Rectal smooth muscle tissue (tissue), 1 donor: ENCODE measurements at regions not wholly inside any gene's neighbourhood (a gene's known extent, or its start where the extent isn't known, plus 50 kb on each side); places are given as distances from the start of the nearest gene placed in this dataset.
"Not testable (repeated sequence)": the region's sequence is repeated elsewhere in the genome, so short reads cannot be mapped to it uniquely, and the experiment has no call there.

Experiments
- H3K27ac ChIP-seq: one replicate; pipeline ENCODE4 v1.7.0; 2013; ENCODE audit warnings: low read depth, low read length, inconsistent platforms
- H3K27me3 ChIP-seq: one replicate; pipeline ENCODE4 v1.7.0; 2013; ENCODE audit warnings: low read length; ENCODE audit not compliant: control insufficient read depth, insufficient read depth
- H3K36me3 ChIP-seq: one replicate; pipeline ENCODE4 v1.7.0; 2013; ENCODE audit warnings: low read length; ENCODE audit not compliant: control insufficient read depth, insufficient read depth
- H3K4me1 ChIP-seq: one replicate; pipeline ENCODE4 v1.7.0; 2013; ENCODE audit warnings: low read length; ENCODE audit not compliant: control insufficient read depth, insufficient read depth
- H3K4me3 ChIP-seq: one replicate; pipeline ENCODE4 v1.7.0; 2013; ENCODE audit warnings: low read length
- H3K9ac ChIP-seq: one replicate; pipeline ENCODE4 v1.7.0; 2013; ENCODE audit warnings: low read length

DNA sequence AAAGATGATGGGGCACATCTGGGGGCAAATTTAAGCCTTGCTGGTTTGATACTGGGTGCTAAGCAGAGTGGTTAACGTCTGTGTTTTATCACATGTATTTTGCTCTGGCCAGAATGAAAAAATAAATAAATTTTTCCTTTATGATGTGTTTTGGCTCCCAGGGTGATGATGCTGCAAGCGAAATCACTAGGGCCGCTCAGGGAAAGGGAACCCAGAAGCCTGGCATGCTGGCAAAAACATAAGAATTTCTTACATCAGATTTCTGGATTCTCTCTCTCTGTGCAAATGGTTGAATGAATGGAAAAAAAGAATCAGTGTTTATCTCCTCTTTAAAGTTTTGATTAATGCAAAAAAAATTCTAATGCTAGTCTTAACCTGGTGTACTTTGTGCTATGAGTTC, 1975.2 kb upstream of the C9orf72 start:
- H3K4me3 ChIP-seq = no peak overlapping the region
- no peaks in the 10 kb centered on the region for H3K27me3 ChIP-seq
- H3K4me1 ChIP-seq = no peaks in the 10 kb centered on the region
- H3K27ac ChIP-seq = no peak overlapping the region
- H3K36me3 ChIP-seq = no peaks in the 10 kb centered on the region
- H3K9ac ChIP-seq = no peak overlapping the region

DNA sequence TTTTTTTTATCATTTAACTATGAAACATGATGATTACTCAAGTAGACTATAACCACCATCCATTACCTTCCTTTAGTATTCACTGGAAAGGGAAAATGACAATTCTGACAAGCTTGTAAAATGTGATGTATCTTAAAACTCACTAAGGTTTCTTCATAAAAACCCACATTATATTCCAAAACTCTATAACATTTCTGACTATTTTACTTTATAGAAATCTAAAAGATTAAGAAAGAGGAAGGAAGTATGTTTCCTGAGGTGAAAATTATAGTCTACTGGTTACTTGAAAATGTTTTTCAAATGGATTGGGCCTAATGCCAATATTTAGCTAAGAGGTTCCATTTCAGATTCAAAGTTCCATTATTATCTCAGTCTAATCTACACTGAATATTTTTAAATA, 1982.2 kb upstream of the C9orf72 start:
- Histone ChIP-seq H3K4me1 (no peaks in the 10 kb centered on the region), H3K4me3 (no peak overlapping the region), H3K36me3 (no peaks in the 10 kb centered on the region), H3K27ac (no peak overlapping the region), H3K9ac (no peak overlapping the region), H3K27me3 (no peaks in the 10 kb centered on the region)

DNA sequence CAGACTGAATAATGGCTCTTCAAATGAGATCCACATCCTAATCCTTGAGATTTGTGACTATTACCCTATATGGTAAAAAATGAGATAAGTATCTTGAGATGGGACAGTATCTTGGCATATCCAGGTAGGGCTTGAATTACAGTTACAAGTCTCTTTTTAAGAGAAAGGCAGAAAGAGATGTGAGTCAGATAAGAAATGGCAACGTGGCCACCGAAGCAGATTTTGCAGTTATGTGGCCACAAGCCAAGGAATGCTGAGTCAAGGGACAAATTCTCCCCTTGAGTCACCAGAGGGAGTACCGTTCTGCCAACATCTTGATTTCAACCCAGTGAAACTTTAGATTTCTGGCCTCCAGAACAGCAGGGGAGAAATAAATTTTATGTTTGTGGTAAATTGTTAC, 1983.0 kb upstream of the C9orf72 start:
- no peaks in the 10 kb centered on the region for H3K4me1 ChIP-seq
- no peak overlapping the region for H3K4me3 ChIP-seq
- no peak overlapping the region for H3K27ac ChIP-seq
- H3K27me3 ChIP-seq = no peaks in the 10 kb centered on the region
- H3K36me3 ChIP-seq = no peaks in the 10 kb centered on the region
- H3K9ac ChIP-seq = no peak overlapping the region

DNA sequence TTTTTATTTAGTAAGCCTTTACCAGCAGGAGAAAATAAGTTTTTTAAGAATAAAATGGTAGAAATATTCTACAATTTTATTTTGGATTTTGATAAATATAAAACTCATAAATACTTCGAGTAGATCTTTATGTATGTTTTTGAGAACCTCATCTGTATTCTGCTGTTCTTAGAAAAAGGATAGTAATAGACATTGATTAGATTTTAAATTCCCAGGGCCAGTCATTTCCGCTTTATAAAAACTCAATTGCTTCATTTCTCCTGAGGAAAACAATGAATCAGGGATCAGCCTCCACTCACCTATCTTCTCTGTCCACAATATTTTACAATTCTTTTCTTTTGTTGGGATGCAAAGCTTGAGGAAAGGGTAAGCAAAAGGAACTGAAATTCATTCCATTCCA, 1983.5 kb upstream of the C9orf72 start:
- H3K9ac ChIP-seq = no peak overlapping the region
- H3K36me3 ChIP-seq = no peaks in the 10 kb centered on the region
- no peak overlapping the region for H3K27ac ChIP-seq
- no peak overlapping the region for H3K4me3 ChIP-seq
- no peaks in the 10 kb centered on the region for H3K4me1 ChIP-seq
- H3K27me3 ChIP-seq = no peaks in the 10 kb centered on the region

DNA sequence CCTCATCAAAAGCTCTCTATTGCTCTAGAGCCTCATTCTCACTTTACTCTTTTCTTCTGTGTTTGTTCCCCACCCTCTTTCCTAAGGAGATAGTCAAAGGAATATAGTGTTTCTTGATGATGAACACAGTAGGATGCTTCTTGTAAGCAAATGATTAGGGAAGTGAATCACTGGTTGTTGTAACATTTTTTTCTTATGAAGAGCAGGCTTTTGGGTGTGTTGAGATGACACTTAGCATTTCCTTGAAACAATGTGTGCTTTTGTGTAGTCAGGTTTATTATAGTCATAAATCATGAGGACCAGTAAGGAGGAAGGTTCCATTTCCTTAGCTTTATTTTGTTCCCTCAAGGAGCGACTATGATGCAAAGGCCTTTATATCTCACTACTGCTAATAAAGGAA, 1991.3 kb upstream of the C9orf72 start:
- H3K4me3 ChIP-seq = no peak overlapping the region
- H3K9ac ChIP-seq = no peak overlapping the region
- H3K36me3 ChIP-seq = no peaks in the 10 kb centered on the region
- H3K27me3 ChIP-seq = no peaks in the 10 kb centered on the region
- H3K27ac ChIP-seq = no peak overlapping the region
- no peaks in the 10 kb centered on the region for H3K4me1 ChIP-seq

DNA sequence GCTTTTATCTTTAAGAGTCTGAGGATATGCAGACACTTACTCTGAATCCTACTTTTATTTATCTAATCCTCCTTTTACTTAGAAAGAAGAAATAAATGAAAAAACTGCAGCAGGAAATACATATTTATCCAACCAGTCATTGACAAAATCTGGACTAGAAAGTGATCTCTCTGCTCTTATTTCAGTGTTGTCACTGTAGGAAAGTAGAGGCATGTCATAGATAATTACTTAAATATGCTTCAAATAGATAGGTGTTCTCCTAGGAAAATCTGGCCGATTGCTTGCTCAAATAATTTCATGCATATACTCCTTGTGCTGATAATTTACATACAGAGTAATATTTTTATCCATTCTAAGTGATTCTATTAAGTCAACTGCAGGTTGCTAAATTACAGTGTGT, 2001.9 kb upstream of the C9orf72 start:
- no peaks in the 10 kb centered on the region for H3K4me1 ChIP-seq

DNA sequence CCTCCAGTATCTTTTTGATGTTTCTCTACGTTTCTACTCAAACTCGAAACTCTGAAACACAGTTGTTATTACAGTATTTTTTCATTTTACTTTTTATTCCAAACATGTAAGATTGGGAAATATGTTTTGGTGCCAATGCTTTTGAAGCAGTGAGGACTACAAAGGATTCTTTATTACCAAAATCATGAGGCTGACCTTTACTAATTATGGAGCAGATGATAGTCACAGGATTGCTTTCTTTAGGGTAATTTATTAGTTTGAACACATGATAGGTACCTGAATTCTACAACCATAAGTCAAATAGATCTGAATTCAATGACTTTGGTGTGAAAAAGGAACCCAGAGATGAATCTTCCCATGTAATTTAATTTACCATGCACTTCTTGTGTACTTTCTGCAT, 2015.1 kb upstream of the C9orf72 start:
- Histone ChIP-seq H3K36me3 (no peaks in the 10 kb centered on the region), H3K9ac (no peak overlapping the region), H3K4me1 (no peaks in the 10 kb centered on the region), H3K27me3 (no peaks in the 10 kb centered on the region), H3K27ac (no peak overlapping the region), H3K4me3 (no peak overlapping the region)

More for the DNA sequence above, 2001.9 kb upstream of the C9orf72 start:
- no peak overlapping the region for H3K9ac ChIP-seq
- H3K36me3 ChIP-seq = no peaks in the 10 kb centered on the region
- no peak overlapping the region for H3K27ac ChIP-seq
- H3K27me3 ChIP-seq = no peaks in the 10 kb centered on the region
- no peak overlapping the region for H3K4me3 ChIP-seq

DNA sequence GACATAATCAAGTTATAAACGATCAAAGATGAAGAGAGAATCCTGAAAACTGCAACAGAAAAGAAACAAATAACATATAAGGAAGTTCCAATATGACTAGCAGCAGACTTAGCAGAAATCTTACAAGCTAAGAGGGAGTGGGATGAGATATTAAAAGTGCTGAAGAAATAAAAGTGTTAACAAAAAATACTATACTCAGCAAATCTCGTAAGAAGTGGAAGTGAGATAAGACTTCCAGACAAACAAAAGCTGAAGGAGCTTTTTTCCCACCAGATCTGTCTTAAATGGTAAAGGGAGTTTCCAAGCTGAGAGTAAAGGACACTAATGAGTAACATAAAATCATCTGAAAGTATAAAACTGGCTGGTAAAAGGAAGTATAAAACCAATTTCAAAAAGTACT, 2036.0 kb upstream of the C9orf72 start:
- Histone ChIP-seq H3K4me1 (no peaks in the 10 kb centered on the region), H3K4me3 (no peak overlapping the region), H3K36me3 (no peaks in the 10 kb centered on the region), H3K27ac (no peak overlapping the region), H3K9ac (no peak overlapping the region), H3K27me3 (no peaks in the 10 kb centered on the region)

DNA sequence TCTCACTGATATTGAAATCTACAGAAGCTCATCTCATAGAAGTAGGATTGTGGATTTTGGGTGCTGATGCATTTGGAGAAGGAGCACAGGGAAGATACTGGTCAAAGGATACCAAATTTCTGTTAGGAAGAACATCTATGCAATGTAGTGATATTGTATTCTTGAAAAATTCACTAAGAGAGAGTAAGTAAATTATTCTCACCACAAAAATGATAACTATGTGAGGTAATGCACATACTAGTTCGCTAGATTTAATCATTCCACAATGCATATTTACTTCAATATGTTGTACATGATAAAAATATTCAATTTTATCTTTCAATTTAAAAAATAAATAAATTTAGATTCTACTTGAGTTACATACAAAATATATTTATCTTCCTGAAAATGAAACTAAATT, 2040.5 kb upstream of the C9orf72 start:
- Histone ChIP-seq H3K4me3 (no peak overlapping the region), H3K27me3 (no peaks in the 10 kb centered on the region), H3K36me3 (no peaks in the 10 kb centered on the region), H3K9ac (no peak overlapping the region), H3K4me1 (no peaks in the 10 kb centered on the region), H3K27ac (no peak overlapping the region)

DNA sequence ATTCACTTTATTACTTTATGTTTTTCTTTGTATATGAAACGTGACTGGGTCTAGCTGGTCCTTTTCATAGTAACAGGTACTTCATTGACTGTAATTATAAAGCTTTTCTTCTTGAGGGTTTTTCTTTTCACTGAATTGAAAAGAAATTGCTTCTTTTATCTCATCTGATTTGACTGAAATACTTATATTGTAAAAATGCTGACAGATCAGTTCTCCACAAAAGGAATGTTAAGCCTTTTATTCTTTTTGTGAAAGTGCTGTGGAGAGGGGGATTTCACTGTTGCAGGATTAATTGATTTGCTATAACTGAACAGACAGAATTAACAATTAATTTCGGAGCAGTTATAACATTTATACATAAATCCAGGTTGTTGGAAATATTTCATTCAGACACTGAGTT, 2043.6 kb upstream of the C9orf72 start:
- no peaks in the 10 kb centered on the region for H3K36me3 ChIP-seq
- no peak overlapping the region for H3K9ac ChIP-seq
- H3K4me1 ChIP-seq = no peaks in the 10 kb centered on the region
- no peak overlapping the region for H3K4me3 ChIP-seq
- no peaks in the 10 kb centered on the region for H3K27me3 ChIP-seq
- no peak overlapping the region for H3K27ac ChIP-seq

DNA sequence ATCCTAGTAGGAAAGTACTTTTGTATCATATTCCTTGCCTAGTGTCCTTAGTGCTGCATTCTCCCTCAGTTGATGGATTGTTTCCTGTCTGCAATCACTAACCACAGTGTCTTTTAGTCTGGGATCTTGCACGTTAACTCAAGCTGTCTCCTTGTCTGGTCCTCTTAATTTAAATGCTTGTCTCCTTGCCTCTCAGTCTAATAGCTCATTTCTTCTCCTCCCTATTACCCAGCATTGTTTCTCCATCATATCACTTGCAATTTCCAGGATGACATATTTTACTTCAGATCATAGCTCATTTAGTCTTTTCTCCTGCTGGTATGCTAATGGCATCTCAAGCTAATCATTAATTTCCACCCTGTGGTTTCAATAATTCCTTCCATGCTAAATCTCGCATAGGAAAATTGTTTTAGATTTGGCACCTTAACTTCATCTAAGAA, 2052.0 kb upstream of the C9orf72 start:
- H3K4me1 ChIP-seq = no peaks in the 10 kb centered on the region
- H3K4me3 ChIP-seq = no peak overlapping the region
- H3K27me3 ChIP-seq = no peaks in the 10 kb centered on the region
- H3K27ac ChIP-seq = no peak overlapping the region
- H3K36me3 ChIP-seq = no peaks in the 10 kb centered on the region
- H3K9ac ChIP-seq = no peak overlapping the region

DNA sequence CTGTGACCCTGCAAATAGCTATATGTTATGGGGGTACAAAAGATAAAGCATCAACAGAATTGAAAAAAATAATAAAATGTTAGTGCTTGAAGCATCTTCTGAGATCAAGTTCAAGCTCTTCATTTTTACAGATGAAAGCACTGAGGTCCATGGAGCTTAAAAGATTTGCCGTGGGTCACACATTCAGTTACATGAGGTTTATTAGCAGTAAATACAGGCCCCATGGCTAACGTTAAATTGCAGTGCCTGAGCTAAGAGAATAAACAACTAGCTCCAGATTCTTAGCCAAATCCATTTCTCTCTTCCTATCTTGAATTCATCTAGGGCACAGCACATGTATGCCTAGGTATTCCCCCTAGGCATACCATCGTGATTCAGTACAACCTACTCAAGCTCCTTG, 2052.7 kb upstream of the C9orf72 start:
- Histone ChIP-seq H3K4me1 (no peaks in the 10 kb centered on the region), H3K27me3 (no peaks in the 10 kb centered on the region), H3K36me3 (no peaks in the 10 kb centered on the region), H3K4me3 (no peak overlapping the region), H3K27ac (no peak overlapping the region), H3K9ac (no peak overlapping the region)

DNA sequence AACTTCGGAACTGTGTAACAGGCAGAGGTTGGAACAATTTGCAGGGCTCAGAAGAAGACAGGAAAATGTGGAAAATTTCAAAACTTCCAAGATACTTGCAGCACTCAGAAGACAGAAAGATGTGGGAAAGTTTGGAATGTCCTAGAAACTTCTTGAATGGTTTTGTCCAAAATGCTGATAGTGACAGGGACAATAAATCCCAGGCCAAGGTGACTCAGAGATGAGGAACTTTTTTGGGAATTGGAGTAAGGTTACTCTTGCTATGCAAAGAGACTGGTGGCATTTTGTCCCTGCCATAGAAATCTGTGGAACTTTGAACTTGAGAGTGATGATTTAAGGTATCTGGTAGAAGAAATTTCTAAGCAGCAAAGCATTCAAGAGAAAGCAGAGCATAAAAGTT, 2055.6 kb upstream of the C9orf72 start:
- H3K4me1 ChIP-seq, H3K27ac ChIP-seq, H3K9ac ChIP-seq, H3K36me3 ChIP-seq, H3K27me3 ChIP-seq, H3K4me3 ChIP-seq: not testable (repeated sequence)
